ENCODE measurements at regions not wholly inside any gene's neighbourhood (a gene's known extent, or its start where the extent isn't known, plus 50 kb on each side); places are given as distances from the start of the nearest gene placed in this dataset.

- DNase-seq (ENCODE audit: low spot score), result no peak
- in situ Hi-C loops (cut with MboI; ENCODE audit: low pct_unique_long_range_greater_than_20kb, low sequenced_read_pairs, unreplicated experiment), result no loop called here
- TF ChIP-seq, protein P1, sequence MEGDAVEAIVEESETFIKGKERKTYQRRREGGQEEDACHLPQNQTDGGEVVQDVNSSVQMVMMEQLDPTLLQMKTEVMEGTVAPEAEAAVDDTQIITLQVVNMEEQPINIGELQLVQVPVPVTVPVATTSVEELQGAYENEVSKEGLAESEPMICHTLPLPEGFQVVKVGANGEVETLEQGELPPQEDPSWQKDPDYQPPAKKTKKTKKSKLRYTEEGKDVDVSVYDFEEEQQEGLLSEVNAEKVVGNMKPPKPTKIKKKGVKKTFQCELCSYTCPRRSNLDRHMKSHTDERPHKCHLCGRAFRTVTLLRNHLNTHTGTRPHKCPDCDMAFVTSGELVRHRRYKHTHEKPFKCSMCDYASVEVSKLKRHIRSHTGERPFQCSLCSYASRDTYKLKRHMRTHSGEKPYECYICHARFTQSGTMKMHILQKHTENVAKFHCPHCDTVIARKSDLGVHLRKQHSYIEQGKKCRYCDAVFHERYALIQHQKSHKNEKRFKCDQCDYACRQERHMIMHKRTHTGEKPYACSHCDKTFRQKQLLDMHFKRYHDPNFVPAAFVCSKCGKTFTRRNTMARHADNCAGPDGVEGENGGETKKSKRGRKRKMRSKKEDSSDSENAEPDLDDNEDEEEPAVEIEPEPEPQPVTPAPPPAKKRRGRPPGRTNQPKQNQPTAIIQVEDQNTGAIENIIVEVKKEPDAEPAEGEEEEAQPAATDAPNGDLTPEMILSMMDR (IDR thresholded peaks at IDR 0.05; ENCODE audit: extremely low read depth, insufficient read depth, missing control alignments), result no peak
Observed at GRCh38 chr7:120181499-120181898, 91.5 kb upstream of the KCND2 start.

- TF ChIP-seq, protein P1 (IDR thresholded peaks at IDR 0.05; ENCODE audit: extremely low read depth, insufficient read depth, missing control alignments), result no peak
- in situ Hi-C loops (cut with MboI; ENCODE audit: low pct_unique_long_range_greater_than_20kb, low sequenced_read_pairs, unreplicated experiment), result no loop called here
- DNase-seq (ENCODE audit: low spot score), result no peak
Observed at GRCh38 chr7:120184866-120185265, 88.1 kb upstream of the KCND2 start.

DNA sequence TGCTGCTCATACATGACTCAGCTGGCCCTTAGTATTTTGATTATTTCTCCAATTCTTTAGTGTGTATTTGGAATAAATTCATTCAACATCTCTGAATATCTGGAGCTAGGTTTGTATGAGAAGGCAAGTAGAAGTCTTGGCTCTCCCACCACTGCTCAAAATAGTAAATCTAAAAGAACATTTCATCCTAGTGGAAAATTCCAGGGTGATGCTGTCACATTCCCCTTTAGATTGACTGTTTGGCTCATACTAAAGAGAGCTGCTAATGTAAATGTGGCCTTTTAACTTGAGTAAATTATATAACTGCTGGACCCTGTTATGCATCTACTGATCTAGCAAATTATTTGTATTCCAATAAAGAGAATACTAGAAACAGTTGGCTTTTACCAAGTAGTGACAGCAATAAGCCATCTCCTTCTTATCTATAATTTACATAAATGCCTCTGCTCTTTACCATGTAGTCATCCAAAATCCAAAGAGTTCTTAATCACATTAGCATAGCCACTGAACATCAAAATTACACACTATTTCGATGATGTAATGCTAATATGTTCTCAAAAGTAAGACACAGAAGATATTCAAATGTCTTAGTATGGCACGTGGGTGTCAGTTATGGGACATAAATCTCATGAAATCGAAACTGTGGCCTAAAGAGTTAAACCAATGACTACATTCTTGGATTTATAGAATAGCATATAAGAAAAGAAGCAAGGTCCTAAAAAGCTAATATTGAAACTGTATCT lies 86.9 kb upstream of the KCND2 start:
- TF ChIP-seq, protein P1 (IDR thresholded peaks at IDR 0.05; ENCODE audit: extremely low read depth, insufficient read depth, missing control alignments), result no peak
- DNase-seq (ENCODE audit: low spot score), result no peak
- in situ Hi-C loops (cut with MboI; ENCODE audit: low pct_unique_long_range_greater_than_20kb, low sequenced_read_pairs, unreplicated experiment), result no loop called here

DNA sequence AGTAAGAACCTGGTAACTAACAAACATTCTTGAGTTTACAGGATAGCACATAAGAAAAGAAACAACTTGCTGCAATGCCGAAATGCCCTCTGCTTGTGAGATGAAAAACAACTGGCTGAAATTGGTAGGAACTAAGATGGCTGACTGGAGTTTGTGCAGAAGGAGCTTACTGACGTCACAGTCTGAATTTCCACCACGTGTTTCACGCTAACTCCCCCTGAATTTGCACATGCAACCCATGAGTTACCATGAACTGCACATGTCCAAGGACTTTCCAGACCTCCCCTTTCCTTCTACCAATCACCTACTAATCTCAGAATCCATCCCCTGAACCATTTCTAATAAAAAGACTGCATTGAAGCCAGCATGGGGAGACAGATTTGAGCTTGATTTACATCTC lies 86.3 kb upstream of the KCND2 start:
- DNase-seq (ENCODE audit: low spot score), result no peak
- in situ Hi-C loops (cut with MboI; ENCODE audit: low pct_unique_long_range_greater_than_20kb, low sequenced_read_pairs, unreplicated experiment), result no loop called here
- TF ChIP-seq, protein P1 (IDR thresholded peaks at IDR 0.05; ENCODE audit: extremely low read depth, insufficient read depth, missing control alignments), result no peak

DNA sequence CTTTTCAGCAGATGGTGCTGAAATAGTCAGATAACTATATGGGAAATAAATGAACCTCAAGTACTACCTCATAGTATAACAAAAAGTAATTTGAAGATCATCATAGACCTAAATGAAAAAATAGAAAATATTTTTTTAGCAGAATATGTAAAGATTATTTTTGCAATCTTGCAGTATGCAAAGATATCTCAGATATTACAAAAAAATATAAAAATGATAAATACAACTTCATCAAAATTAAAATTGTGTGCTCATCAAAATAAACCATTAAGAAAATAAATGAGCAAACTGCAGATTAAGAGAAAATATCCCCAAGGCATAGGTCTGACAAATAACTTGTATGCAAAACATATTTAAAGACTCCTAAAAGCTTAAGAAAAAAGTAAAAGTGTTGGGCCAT lies 83.4 kb upstream of the KCND2 start:
- DNase-seq (ENCODE audit: low spot score), result no peak

GRCh38 chr7:120190109-120190508 lies 82.9 kb upstream of the KCND2 start:
- in situ Hi-C loops (cut with MboI; ENCODE audit: low pct_unique_long_range_greater_than_20kb, low sequenced_read_pairs, unreplicated experiment), result no loop called here
- DNase-seq (ENCODE audit: low spot score), result no peak
- TF ChIP-seq, protein P1 (IDR thresholded peaks at IDR 0.05; ENCODE audit: extremely low read depth, insufficient read depth, missing control alignments), result no peak

More for the DNA sequence above, 83.4 kb upstream of the KCND2 start:
- in situ Hi-C loops (cut with MboI; ENCODE audit: low pct_unique_long_range_greater_than_20kb, low sequenced_read_pairs, unreplicated experiment), result no loop called here
- TF ChIP-seq, protein P1 (IDR thresholded peaks at IDR 0.05; ENCODE audit: extremely low read depth, insufficient read depth, missing control alignments), result no peak

Data from GM13977 (cell line).